ENCODE measurements at regions not wholly inside any gene's neighbourhood (a gene's known extent, or its start where the extent isn't known, plus 50 kb on each side); places are given as distances from the start of the nearest gene placed in this dataset.

DNA sequence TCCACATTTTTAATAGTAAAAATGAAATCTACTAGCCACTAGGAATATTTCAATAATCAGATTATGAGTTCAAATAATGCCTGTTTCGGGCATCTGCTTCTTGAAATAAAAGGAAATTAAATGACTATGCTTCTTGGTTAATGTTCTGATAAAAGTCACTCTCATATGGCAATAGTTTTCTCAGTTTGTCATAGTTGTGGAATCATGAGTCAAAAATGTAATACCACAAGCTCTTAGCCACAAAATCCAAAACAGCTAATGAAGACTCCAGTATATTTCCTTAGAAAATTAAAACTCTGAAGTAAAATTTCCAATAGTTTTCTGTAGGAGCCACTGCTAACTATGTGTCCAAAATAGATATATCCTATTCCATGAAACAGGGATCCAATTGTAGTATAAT lies 676.3 kb upstream of the CDH8 start:
- ATAC-seq (ENCODE audit: poor library complexity) (no peak), DNase-seq (no peak)
- H3K36me3 Mint-ChIP-seq (ENCODE audit: low read depth): no peaks in the 10 kb centered on the region
- Histone ChIP-seq H3K4me1 (ENCODE audit: insufficient read depth, low read length) (no peaks in the 10 kb centered on the region), H3K27me3 (ENCODE audit: control insufficient read depth in 1 of 2, insufficient read depth in 2 of 2, low read length in 2 of 2) (no peaks in the 10 kb centered on the region), H3K9me3 (ENCODE audit: control insufficient read depth in 1 of 2, insufficient read depth in 1 of 2, low read length in 2 of 2) (peaks cover 0 to 9% of the 10 kb centered on the region in 2 experiments), H3K27ac (ENCODE audit: low read depth in 1 of 2, low read length in 2 of 2) (no peak overlapping the region), H3K36me3 (ENCODE audit: insufficient read depth, low read length) (no peaks in the 10 kb centered on the region), H3K4me3 (ENCODE audit: low read length) (no peak overlapping the region)
- H3K27me3 Mint-ChIP-seq: no peaks in the 10 kb centered on the region
- H3K9me3 Mint-ChIP-seq: peaks cover 26% of the 10 kb centered on the region
- ChIA-PET CTCF (no interaction called here), POLR2A (no interaction called here)
- no peak overlapping the region for H3K4me3 Mint-ChIP-seq
- no peaks in the 10 kb centered on the region for H3K4me1 Mint-ChIP-seq (ENCODE audit: low read depth)
- H3K27ac Mint-ChIP-seq: no peak overlapping the region
- intact Hi-C loops (cut with DNase I, micrococcal nuclease): no loop called here
- TF ChIP-seq, protein P1, sequence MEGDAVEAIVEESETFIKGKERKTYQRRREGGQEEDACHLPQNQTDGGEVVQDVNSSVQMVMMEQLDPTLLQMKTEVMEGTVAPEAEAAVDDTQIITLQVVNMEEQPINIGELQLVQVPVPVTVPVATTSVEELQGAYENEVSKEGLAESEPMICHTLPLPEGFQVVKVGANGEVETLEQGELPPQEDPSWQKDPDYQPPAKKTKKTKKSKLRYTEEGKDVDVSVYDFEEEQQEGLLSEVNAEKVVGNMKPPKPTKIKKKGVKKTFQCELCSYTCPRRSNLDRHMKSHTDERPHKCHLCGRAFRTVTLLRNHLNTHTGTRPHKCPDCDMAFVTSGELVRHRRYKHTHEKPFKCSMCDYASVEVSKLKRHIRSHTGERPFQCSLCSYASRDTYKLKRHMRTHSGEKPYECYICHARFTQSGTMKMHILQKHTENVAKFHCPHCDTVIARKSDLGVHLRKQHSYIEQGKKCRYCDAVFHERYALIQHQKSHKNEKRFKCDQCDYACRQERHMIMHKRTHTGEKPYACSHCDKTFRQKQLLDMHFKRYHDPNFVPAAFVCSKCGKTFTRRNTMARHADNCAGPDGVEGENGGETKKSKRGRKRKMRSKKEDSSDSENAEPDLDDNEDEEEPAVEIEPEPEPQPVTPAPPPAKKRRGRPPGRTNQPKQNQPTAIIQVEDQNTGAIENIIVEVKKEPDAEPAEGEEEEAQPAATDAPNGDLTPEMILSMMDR (IDR thresholded peaks at IDR 0.05): no peak

DNA sequence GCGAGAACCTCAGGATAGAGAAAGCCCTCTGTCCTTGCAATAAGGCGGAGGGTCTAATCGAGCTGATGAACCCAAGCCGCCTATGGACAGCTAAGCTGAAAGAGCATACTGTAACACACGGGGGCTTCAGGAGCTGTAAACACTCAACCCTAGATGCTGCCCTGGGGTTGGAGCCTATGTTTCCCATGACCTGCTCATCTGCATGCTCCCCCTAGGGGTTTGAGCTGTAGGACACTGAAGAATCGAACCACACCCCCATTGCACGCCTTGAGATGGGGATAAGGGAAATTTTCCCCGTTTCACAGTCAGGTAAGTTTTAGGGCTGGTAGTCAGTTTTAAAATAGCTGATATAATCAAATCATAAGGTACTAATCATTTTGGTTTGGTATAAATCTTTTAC lies 675.6 kb upstream of the CDH8 start:
- intact Hi-C loops (cut with DNase I, micrococcal nuclease): no loop called here
- DNase-seq (no peak), ATAC-seq (ENCODE audit: poor library complexity) (no peak)
- Mint-ChIP-seq H3K27ac (no peak overlapping the region), H3K36me3 (ENCODE audit: low read depth) (no peaks in the 10 kb centered on the region), H3K4me3 (no peak overlapping the region), H3K27me3 (no peaks in the 10 kb centered on the region), H3K4me1 (ENCODE audit: low read depth) (no peaks in the 10 kb centered on the region), H3K9me3 (peaks cover 24% of the 10 kb centered on the region)
- no peak overlapping the region for H3K27ac ChIP-seq (ENCODE audit: low read depth in 1 of 2, low read length in 2 of 2)
- POLR2A ChIA-PET: no interaction called here
- no peak overlapping the region for H3K4me3 ChIP-seq (ENCODE audit: low read length)
- peaks cover 0 to 10% of the 10 kb centered on the region in 2 experiments for H3K9me3 ChIP-seq (ENCODE audit: control insufficient read depth in 1 of 2, insufficient read depth in 1 of 2, low read length in 2 of 2)
- no peaks in the 10 kb centered on the region for H3K4me1 ChIP-seq (ENCODE audit: insufficient read depth, low read length)
- H3K36me3 ChIP-seq (ENCODE audit: insufficient read depth, low read length): no peaks in the 10 kb centered on the region
- CTCF ChIA-PET: no interaction called here
- H3K27me3 ChIP-seq (ENCODE audit: control insufficient read depth in 1 of 2, insufficient read depth in 2 of 2, low read length in 2 of 2): no peaks in the 10 kb centered on the region
- TF ChIP-seq, protein P1 (IDR thresholded peaks at IDR 0.05): no peak

DNA sequence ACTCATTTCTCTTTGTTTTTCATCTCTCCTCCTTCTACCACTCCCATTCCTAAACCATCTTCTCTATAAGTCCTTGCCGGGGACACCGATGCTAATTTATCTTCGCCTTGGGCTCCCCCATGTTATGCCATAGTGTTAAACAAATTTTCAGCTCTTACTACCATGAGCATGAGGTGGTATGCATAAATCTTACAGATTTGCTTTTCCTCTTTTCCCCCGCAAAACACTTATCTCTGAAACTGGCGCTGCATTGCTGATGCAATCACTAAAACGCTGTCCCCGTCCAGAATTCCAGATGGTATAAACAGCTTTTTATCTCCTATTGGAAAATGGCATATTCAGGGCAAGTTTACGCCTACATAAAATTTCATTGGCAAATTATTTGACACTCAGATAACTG lies 673.6 kb upstream of the CDH8 start:
- Histone ChIP-seq H3K36me3 (ENCODE audit: insufficient read depth, low read length) (no peaks in the 10 kb centered on the region), H3K9me3 (ENCODE audit: control insufficient read depth in 1 of 2, insufficient read depth in 1 of 2, low read length in 2 of 2) (peaks cover 0 to 10% of the 10 kb centered on the region in 2 experiments), H3K4me3 (ENCODE audit: low read length) (no peak overlapping the region), H3K4me1 (ENCODE audit: insufficient read depth, low read length) (no peaks in the 10 kb centered on the region), H3K27me3 (ENCODE audit: control insufficient read depth in 1 of 2, insufficient read depth in 2 of 2, low read length in 2 of 2) (no peaks in the 10 kb centered on the region), H3K27ac (ENCODE audit: low read depth in 1 of 2, low read length in 2 of 2) (no peak overlapping the region)
- TF ChIP-seq, protein P1 (IDR thresholded peaks at IDR 0.05): no peak
- Mint-ChIP-seq H3K27me3 (no peaks in the 10 kb centered on the region), H3K9me3 (peaks cover 17% of the 10 kb centered on the region), H3K36me3 (ENCODE audit: low read depth) (no peaks in the 10 kb centered on the region), H3K27ac (no peak overlapping the region), H3K4me1 (ENCODE audit: low read depth) (no peaks in the 10 kb centered on the region), H3K4me3 (no peak overlapping the region)
- ATAC-seq (ENCODE audit: poor library complexity): no peak
- ChIA-PET CTCF (interaction anchor here (0.6 kb wide), 1 partner anchor 545 kb away, joined by 3 read pairs; no protein-coding TSS in a partner anchor), POLR2A (no interaction called here)
- intact Hi-C loops (cut with DNase I, micrococcal nuclease): no loop called here
- no peak for DNase-seq

All from CD4-positive, alpha-beta T cell (primary cell).